Naive B cell (primary cell): ENCODE measurements at regions not wholly inside any gene's neighbourhood (a gene's known extent, or its start where the extent isn't known, plus 50 kb on each side); places are given as distances from the start of the nearest gene placed in this dataset.
"Not testable (repeated sequence)": the region's sequence is repeated elsewhere in the genome, so short reads cannot be mapped to it uniquely, and the experiment has no call there.

Experiments
- ATAC-seq, 2 donors: fragments of 150-1000 bp; cut with Tn5 transposase; 2 replicates each; pipeline ENCODE4 v1.10.0; 2021; ENCODE audit warnings: low read depth in 2 of 2, mild to moderate bottlenecking in 2 of 2, moderate library complexity in 2 of 2
- DNase-seq: peaks from one replicate; pipeline ENCODE4 v3.0.0; 2022
- H3K27ac Mint-ChIP-seq, 6 donors: one replicate each; pipeline ENCODE4 v1.8.0; 2020 to 2022; ENCODE audit warnings: mild to moderate bottlenecking in 6 of 6, mixed read lengths in 6 of 6, moderate library complexity in 5 of 6, inconsistent platforms in 2 of 6
- H3K27me3 Mint-ChIP-seq, 3 donors: one replicate each; pipeline ENCODE4 v1.8.0; 2021 to 2022; ENCODE audit warnings: mixed read lengths in 3 of 3, mild to moderate bottlenecking in 1 of 3
- H3K36me3 Mint-ChIP-seq, 2 donors: one replicate each; pipeline ENCODE4 v1.8.0; 2020 to 2022; ENCODE audit warnings: mixed read lengths in 2 of 2, inconsistent platforms in 1 of 2, mild to moderate bottlenecking in 1 of 2
- H3K4me1 Mint-ChIP-seq, 3 donors: one replicate each; pipeline ENCODE4 v1.8.0; 2020 to 2022; ENCODE audit warnings: mixed read lengths in 3 of 3, inconsistent platforms in 1 of 3, mild to moderate bottlenecking in 1 of 3, moderate library complexity in 1 of 3
- H3K4me3 Mint-ChIP-seq, 8 donors: one replicate each; pipeline ENCODE4 v1.8.0; 2020 to 2022; ENCODE audit warnings: mild to moderate bottlenecking in 8 of 8, mixed read lengths in 8 of 8, moderate library complexity in 8 of 8, inconsistent platforms in 2 of 8
- H3K9me3 Mint-ChIP-seq, 7 donors: one replicate each; pipeline ENCODE4 v1.8.0; 2020 to 2022; ENCODE audit warnings: mixed read lengths in 7 of 7, mild to moderate bottlenecking in 5 of 7, inconsistent platforms in 2 of 7, moderate library complexity in 1 of 7

DNA sequence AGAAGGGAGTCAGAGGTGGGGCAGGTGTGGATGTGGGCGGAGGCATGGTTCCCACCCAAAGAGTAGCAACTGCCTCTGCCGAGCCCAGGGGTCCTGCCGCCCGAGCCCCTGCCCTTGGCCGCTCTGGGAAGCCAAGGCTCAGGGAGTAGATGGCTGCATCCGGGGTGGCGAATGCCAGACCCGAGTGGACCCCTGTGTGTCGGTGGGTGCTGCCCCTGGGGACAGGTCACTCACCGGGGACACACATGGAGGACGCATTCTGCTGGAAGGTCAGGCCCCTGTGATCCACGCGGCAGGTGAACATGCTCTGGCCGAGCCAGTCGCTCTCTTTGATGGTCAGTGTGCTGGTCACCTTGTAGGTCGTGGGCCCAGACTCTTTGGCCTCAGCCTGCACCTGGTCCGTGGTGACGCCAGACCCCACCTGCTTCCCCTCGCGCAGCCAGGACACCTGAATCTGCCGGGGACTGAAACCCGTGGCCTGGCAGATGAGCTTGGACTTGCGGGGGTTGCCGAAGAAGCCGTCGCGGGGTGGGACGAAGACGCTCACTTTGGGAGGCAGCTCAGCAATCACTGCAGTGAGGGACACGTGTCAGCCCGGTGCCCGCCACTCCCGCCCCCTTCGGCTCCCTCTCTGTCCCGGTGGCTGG, 329.0 kb downstream of the TMEM121 start:
- DNase-seq (peak; percentile 0), ATAC-seq (no peak)
- H3K27me3 Mint-ChIP-seq, result no peaks in the 10 kb centered on the region
- peak overlapping the region; percentile 96 to 100 (median 99) for H3K4me3 Mint-ChIP-seq
- H3K36me3 Mint-ChIP-seq, result peaks cover 16 to 17% of the 10 kb centered on the region in 2 donors
- H3K9me3 Mint-ChIP-seq, result peaks cover 0 to 3% (median 0%) of the 10 kb centered on the region in 7 donors
- peak overlapping the region; percentile 94 to 98 (median 97) for H3K27ac Mint-ChIP-seq
- H3K4me1 Mint-ChIP-seq, result peaks cover 23 to 48% (median 41%) of the 10 kb centered on the region in 3 donors

DNA sequence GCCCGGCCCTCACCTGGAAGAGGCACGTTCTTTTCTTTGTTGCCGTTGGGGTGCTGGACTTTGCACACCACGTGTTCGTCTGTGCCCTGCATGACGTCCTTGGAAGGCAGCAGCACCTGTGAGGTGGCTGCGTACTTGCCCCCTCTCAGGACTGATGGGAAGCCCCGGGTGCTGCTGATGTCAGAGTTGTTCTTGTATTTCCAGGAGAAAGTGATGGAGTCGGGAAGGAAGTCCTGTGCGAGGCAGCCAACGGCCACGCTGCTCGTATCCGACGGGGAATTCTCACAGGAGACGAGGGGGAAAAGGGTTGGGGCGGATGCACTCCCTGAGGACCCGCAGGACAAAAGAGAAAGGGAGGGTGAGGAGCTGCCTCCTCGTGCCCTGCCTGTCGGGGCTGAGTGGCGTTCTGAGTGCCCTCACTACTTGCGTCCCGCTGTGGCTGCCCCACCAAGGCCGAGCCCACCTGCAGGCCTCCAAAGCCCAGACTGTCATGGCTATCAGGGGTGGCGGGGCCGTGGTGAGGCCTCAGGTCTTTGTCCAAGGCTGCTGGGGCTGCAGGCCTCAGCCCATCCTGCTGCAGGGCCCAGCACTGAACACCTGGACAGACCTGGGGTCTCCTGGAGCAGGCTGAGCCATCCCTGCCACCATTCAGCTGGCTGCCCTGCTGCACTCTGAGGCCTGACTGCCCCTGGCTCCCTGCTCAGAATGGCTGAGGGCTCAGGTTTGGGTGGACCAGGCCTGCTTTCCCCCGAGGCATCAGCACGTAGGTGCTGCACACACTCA, 329.7 kb downstream of the TMEM121 start:
- Mint-ChIP-seq H3K36me3 (peaks cover 16 to 17% of the 10 kb centered on the region in 2 donors), H3K4me3 (peak overlapping the region; percentile 96 to 100 (median 99)), H3K27ac (peak overlapping the region; percentile 94 to 98 (median 97)), H3K9me3 (peaks cover 0 to 5% (median 0%) of the 10 kb centered on the region in 7 donors), H3K27me3 (no peaks in the 10 kb centered on the region), H3K4me1 (peaks cover 23 to 47% (median 37%) of the 10 kb centered on the region in 3 donors)
- DNase-seq (no peak), ATAC-seq (no peak)

DNA sequence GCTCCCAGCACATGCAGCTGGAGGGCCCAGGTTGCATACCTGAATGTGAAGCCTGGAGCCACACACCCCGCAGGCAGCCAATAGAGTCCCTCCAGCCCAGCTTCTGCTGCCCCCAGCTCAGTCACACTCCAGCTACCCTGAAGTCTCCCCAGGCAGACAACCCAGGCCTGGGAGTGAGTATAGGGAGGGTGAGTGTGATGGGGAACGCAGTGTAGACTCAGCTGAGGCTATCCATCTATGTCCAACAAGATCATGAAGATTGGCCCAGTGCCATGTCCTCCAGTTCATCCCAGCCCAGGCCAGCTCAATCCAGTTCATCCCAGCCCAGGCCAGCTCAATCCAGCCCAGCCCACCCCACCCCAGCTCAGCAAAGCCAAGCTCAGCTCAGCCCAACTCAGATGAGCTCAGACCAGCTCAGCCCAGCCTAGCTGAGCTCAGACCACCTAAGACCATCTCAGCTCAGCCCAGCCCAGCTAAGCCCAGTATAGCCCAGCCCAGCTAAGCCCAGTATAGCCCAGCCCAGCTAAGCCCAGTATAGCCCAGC, 330.4 kb downstream of the TMEM121 start:
- ATAC-seq (no peak), DNase-seq (peak; percentile 5)
- H3K9me3 Mint-ChIP-seq, result peaks cover 0 to 8% (median 1%) of the 10 kb centered on the region in 7 donors
- peaks cover 23 to 47% (median 37%) of the 10 kb centered on the region in 3 donors for H3K4me1 Mint-ChIP-seq
- H3K36me3 Mint-ChIP-seq, result peaks cover 17 to 20% of the 10 kb centered on the region in 2 donors
- no peaks in the 10 kb centered on the region for H3K27me3 Mint-ChIP-seq
- peak overlapping the region; percentile 84 to 98 (median 96) for H3K27ac Mint-ChIP-seq
- peak overlapping the region; percentile 96 to 100 (median 99) for H3K4me3 Mint-ChIP-seq

DNA sequence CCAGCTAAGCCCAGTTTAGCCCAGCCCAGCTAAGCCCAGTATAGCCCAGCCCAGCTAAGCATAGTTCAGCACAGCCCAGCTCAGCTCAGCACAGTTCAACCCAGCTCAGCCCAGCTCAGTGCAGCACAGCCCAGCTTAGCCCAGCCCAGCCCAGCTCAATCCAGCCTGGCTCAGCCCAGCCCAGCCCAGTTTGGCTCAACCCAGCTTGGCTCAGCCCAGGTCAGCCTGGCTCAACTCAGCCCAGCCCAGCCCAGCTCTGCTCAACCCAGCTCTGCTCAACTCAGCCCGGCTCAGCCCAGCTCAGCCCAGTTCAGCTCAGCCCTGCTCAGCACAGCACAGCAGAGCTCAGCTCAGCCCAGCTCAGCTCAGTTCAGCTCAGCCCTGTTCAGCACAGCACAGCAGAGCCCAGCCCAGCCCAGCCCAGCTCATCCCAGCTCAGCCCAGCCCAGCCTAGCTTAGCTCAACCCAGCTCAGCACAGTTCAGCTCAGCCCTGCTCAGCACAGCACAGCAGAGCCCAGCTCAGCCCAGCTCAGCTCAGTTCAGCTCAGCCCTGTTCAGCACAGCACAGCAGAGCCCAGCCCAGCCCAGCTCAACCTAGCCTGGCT, 330.9 kb downstream of the TMEM121 start:
- H3K9me3 Mint-ChIP-seq, result peaks cover 0 to 13% (median 1%) of the 10 kb centered on the region in 7 donors
- ATAC-seq, result peak in 1 of 2 donors; percentile 4
- peaks cover 23 to 41% (median 37%) of the 10 kb centered on the region in 3 donors for H3K4me1 Mint-ChIP-seq
- H3K36me3 Mint-ChIP-seq, result peaks cover 18 to 25% of the 10 kb centered on the region in 2 donors
- H3K27ac Mint-ChIP-seq, result peak overlapping the region; percentile 84 to 97 (median 91)
- peak overlapping the region; percentile 96 to 100 (median 99) for H3K4me3 Mint-ChIP-seq
- DNase-seq, result peak; percentile 1
- no peaks in the 10 kb centered on the region for H3K27me3 Mint-ChIP-seq

DNA sequence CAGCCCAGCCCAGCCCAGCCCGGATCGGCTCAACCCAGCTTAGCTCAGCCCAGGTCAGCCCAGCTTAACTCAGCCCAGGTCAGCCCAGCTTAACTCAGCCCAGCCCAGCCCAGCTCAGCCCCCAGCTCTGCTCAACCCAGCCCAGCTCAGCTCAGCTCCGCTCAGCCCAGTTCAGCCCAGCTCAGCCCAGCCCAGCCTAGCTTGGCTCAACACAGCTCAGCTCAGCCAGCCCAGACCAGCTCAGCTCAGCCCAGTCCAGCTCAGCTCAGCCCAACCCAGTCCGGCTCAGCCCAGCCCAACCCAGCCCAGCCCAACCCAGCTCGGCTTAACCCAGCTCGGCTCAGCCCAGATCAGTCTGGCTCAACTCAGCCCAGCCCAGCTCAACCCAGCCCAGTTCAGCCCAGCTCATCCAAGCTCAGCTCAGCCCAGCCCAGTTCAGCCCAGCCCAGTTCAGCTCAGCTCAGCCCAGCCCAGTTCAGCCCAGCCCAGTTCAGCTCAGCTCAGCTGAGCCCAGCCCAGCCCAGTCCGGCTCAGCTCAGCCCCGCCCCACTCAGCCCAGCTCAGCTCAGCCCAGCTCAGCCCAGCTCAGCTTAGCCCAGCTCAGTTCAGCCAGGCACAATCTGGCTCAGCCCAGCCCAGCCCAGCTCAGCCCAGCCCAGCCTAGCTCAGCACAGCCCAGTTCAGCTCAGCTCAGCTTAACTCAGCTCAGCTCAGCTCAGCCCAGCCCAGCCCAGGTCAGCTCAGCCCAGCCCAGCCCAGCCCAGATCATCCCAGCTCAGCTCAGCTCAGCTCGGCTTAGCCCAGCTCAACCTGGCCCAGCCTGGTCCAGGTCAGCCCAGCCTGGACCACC, 331.7 kb downstream of the TMEM121 start:
- peaks cover 23 to 36% (median 34%) of the 10 kb centered on the region in 3 donors for H3K4me1 Mint-ChIP-seq
- H3K36me3 Mint-ChIP-seq, result peaks cover 26 to 32% of the 10 kb centered on the region in 2 donors
- H3K27ac Mint-ChIP-seq, result peak overlapping the region; percentile 85 to 98 (median 93)
- no peaks in the 10 kb centered on the region for H3K27me3 Mint-ChIP-seq
- ATAC-seq (peak; percentile 25 to 29), DNase-seq (peak; percentile 47)
- H3K4me3 Mint-ChIP-seq, result peak overlapping the region; percentile 96 to 100 (median 99)
- H3K9me3 Mint-ChIP-seq, result peaks cover 0 to 16% (median 4%) of the 10 kb centered on the region in 7 donors

DNA sequence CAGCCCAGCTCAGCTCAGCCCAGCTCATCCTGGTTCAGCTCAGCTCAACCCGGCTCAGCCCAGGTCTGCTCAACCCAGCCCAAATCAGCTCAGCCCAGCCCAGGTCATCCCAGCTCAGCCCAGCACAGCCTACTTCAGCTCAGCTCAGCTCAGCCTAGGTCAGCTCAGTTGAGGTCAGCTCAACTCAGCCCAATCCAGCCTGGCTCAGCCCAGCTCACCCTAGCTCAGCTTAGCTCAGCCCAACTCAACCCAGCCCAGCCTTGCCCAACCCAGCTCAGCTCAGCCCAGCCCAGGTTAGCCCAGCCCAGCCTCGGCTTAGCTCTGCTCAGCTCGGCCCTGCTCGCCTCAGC, 332.3 kb downstream of the TMEM121 start:
- Mint-ChIP-seq H3K4me1 (peaks cover 17 to 30% (median 28%) of the 10 kb centered on the region in 3 donors), H3K36me3 (peaks cover 23 to 26% of the 10 kb centered on the region in 2 donors), H3K27me3 (no peaks in the 10 kb centered on the region), H3K4me3 (peak overlapping the region; percentile 96 to 100 (median 99)), H3K9me3 (peaks cover 0 to 16% (median 4%) of the 10 kb centered on the region in 7 donors), H3K27ac (peak overlapping the region; percentile 85 to 98 (median 93))
- DNase-seq (no peak), ATAC-seq (no peak)

DNA sequence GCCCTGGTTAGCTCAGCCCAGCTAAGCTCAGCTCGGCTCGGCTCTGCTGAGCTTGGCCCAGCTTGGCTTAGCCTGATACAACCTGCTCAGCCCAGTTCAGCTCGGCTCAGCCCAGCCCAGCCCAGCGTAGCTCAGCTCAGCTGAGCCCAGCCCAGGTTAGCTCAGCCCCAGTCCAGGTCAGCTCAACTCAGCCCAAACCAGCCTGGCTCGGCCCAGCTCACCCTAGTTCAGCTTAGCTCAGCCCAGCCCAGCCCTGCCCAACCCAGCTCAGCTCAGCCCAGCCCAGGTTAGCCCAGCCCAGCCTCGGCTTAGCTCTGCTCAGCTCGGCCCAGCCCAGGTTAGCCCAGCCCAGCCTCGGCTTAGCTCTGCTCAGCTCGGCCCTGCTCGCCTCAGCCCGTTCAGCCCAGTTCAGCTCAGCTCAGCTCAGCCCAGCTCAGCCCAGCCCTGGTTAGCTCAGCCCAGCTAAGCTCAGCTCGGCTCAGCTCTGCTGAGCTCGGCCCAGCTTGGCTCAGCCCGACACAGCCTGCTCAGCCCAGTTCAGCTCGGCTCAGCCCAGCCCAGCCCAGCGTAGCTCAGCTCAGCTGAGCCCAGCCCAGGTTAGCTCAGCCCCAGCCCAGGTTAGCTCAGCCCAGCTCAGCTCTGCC, 332.8 kb downstream of the TMEM121 start:
- Mint-ChIP-seq H3K4me1 (peaks cover 14 to 26% (median 23%) of the 10 kb centered on the region in 3 donors), H3K9me3 (peaks cover 0 to 16% (median 4%) of the 10 kb centered on the region in 7 donors), H3K4me3 (peak overlapping the region; percentile 96 to 100 (median 99)), H3K27ac (peak overlapping the region; percentile 85 to 98 (median 93)), H3K36me3 (peaks cover 19 to 23% of the 10 kb centered on the region in 2 donors)
- DNase-seq, result peak; percentile 2
- H3K27me3 Mint-ChIP-seq, ATAC-seq: not testable (repeated sequence)

DNA sequence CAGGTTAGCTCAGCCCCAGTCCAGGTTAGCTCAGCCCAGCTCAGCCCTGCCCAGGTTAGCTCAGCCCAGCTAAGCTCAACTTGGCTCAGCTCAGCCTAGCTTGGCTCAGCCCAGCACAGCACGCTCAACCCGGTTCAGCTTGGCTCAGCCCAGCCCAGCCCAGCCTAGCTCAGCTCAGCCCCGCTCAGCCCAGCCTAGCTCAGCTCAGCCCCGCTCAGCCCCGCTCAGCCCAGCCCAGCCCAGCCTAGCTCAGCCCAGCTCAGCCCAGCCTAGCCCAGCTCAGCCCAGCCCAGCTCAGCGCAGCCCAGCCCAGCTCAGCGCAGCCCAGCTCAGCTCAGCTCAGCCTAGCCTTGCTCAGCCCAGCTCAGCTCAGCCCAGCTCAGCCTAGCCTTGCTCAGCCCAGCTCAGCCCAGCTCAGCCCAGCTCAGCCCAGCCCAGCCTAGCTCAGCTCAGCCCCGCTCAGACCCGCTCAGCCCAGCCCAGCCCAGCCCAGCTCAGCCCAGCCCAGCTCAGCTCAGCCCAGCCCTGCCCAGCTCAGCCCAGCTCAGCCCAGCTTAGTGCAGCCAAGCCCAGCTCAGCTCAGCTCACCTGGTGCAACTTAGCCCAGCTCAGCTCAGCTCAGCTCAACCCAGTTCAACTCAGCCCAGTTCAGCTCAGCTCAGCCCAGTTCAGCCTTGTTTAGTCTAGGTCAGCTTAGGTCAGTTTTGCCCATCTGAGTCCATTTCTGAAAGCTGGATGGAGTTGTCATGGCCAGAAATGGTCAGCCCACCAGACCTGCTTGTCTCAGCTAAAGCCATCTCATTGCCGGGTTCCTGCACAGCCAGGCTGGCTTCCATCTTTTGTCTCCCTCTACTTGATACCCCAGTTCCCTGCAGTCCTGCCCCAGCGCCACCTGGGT, 333.6 kb downstream of the TMEM121 start:
- peak; percentile 5 for DNase-seq
- H3K4me3 Mint-ChIP-seq, result peak overlapping the region; percentile 96 to 100 (median 99)
- H3K36me3 Mint-ChIP-seq, result peaks cover 19 to 23% of the 10 kb centered on the region in 2 donors
- peaks cover 9 to 18% (median 17%) of the 10 kb centered on the region in 3 donors for H3K4me1 Mint-ChIP-seq
- ATAC-seq, result no peak
- peaks cover 0 to 16% (median 4%) of the 10 kb centered on the region in 7 donors for H3K9me3 Mint-ChIP-seq
- no peaks in the 10 kb centered on the region for H3K27me3 Mint-ChIP-seq
- H3K27ac Mint-ChIP-seq, result peak overlapping the region; percentile 92 to 99 (median 96)

DNA sequence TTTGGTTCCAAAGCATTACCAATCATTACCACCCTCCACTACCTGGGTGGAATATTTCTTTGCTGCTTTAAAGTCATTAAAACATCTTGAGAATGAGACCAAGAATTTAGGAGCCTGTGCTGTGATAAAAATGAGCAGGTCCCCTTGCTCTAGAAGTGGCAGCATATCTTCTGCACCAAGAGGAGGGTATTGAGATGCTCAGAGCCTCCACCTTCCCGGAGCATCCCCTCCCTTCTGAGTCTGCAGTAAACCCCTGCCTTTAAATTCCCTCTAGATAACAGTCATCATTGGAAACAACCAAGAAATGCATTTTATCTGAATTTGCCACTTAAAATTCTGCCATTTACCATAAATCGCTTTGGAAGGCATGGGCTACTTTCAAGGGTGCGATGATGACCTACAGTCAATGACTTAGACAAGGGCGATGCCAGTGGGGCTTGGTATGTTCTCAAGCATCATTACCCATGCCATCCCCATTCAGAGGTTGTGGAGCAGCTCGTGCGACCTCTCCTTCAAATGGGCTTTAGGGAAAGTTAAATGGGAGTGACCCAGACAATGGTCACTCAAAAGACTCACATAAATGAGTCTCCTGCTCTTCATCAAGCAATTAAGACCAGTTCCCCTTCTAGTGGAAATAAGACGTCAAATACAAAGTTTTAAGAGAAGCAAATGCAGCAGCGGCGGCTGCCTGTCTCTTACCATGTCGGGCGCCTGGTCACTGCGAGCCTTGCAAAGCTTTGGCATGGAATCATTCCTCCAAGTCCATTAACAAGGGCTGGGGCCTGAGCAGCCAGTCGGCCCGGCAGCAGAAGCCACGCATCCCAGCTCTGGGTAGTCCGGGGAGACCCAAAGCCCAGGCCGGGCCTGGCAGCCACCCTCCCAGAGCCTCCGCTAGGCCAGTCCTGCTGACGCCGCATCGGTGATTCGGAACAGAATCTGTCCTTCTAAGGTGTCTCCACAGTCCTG, 334.5 kb downstream of the TMEM121 start:
- Mint-ChIP-seq H3K27ac (peak overlapping the region; percentile 94 to 99 (median 98)), H3K4me3 (peak overlapping the region; percentile 96 to 100 (median 99)), H3K9me3 (peaks cover 0 to 16% (median 2%) of the 10 kb centered on the region in 7 donors), H3K27me3 (no peaks in the 10 kb centered on the region), H3K4me1 (peaks cover 4 to 13% (median 10%) of the 10 kb centered on the region in 3 donors), H3K36me3 (peaks cover 14 to 23% of the 10 kb centered on the region in 2 donors)
- no peak for ATAC-seq
- no peak for DNase-seq

DNA sequence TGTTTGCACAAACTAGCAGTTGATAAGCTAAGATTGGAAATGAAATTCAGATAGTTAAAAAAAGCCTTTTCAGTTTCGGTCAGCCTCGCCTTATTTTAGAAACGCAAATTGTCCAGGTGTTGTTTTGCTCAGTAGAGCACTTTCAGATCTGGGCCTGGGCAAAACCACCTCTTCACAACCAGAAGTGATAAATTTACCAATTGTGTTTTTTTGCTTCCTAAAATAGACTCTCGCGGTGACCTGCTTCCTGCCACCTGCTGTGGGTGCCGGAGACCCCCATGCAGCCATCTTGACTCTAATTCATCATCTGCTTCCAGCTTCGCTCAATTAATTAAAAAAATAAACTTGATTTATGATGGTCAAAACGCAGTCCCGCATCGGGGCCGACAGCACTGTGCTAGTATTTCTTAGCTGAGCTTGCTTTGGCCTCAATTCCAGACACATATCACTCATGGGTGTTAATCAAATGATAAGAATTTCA, 335.6 kb downstream of the TMEM121 start:
- Mint-ChIP-seq H3K4me3 (peak overlapping the region; percentile 96 to 100 (median 99)), H3K27ac (peak overlapping the region; percentile 94 to 99 (median 98)), H3K27me3 (no peaks in the 10 kb centered on the region), H3K9me3 (peaks cover 0 to 16% (median 2%) of the 10 kb centered on the region in 7 donors), H3K4me1 (peaks cover 0 to 2% (median 0%) of the 10 kb centered on the region in 3 donors), H3K36me3 (peaks cover 12 to 23% of the 10 kb centered on the region in 2 donors)
- DNase-seq, result peak; percentile 93
- ATAC-seq, result peak; percentile 75 to 79
